Left lung (tissue), 4 donors: ENCODE measurements at regions not wholly inside any gene's neighbourhood (a gene's known extent, or its start where the extent isn't known, plus 50 kb on each side); places are given as distances from the start of the nearest gene placed in this dataset.

Source experiments
- ATAC-seq: fragments of 200-7000 bp; cut with Tn5 transposase; one replicate; pipeline ENCODE4 v1.9.1; 2020; ENCODE audit warnings: moderate library complexity
- DNase-seq, 4 donors: peaks; one replicate each; pipeline ENCODE4 v3.0.0-alpha.2; 2013 to 2020
- H3K27ac ChIP-seq, 2 donors: fragments of 200-600 bp; sonication (generic) in 1 of 2; one replicate each; pipeline versions ENCODE4 v1.5.0 to v1.8.0; 2020 to 2021
- H3K27me3 ChIP-seq, 2 donors: fragments of 200-600 bp; sonication (generic) in 1 of 2; one replicate each; pipeline versions ENCODE4 v1.5.0 to v1.8.0; 2020 to 2021
- H3K36me3 ChIP-seq, 2 donors: fragments of 200-600 bp; sonication (generic) in 1 of 2; one replicate each; pipeline versions ENCODE4 v1.5.0 to v1.8.0; 2020 to 2021
- H3K4me1 ChIP-seq, 2 donors: fragments of 200-600 bp; one replicate each; pipeline ENCODE4 v1.8.0; 2021
- H3K4me3 ChIP-seq, 2 donors: fragments of 200-600 bp; sonication (generic) in 1 of 2; one replicate each; pipeline versions ENCODE4 v1.5.0 to v1.8.0; 2020 to 2021; ENCODE audit warnings: mild to moderate bottlenecking in 1 of 2
- H3K9me3 ChIP-seq, 2 donors: fragments of 200-600 bp; sonication (generic) in 1 of 2; one replicate each; pipeline versions ENCODE4 v1.5.0 to v1.8.0; 2020 to 2021
- intact Hi-C, 2 donors: fragments of 100-400 bp; cut with DNase I; formaldehyde crosslinking; loops; one replicate each; pipeline versions ENCODE4 v1.11.2 to v1.14.2; 2022
- TF ChIP-seq, protein P1 (sequence below), 2 donors: fragments of 200-600 bp; sonication (generic) in 1 of 2; IDR thresholded peaks; one replicate each; pipeline versions ENCODE4 v1.5.0 to v1.8.0; 2021; ENCODE audit warnings: antibody characterized with exemption in 2 of 2
- donor health status: DM: no; HTN: yes; CAD: no.
- donor health status: DM: no; HTN: no; CAD: no.

DNA sequence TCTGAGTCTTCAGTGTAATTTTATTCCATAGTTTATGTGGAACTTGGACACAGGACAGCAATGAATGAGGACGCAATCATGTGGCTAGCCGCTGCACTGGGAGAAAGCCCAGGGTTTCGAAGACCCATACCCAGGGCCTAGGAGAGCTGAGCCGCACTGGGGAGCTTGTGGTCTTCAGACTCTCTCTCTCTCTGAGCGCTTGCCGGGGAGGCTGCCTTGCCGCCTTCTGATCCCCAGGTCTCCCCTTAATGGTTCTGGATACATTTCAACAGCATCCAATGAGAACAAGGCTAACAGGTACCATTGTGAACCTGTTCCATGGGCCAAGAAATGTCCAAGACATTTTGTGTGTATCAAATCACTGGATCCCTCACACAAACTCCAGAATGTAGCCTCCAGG, 383.4 kb downstream of the ICE1 start:
- Histone ChIP-seq H3K36me3 (no peaks in the 10 kb centered on the region), H3K9me3 (no peaks in the 10 kb centered on the region), H3K4me1 (no peaks in the 10 kb centered on the region), H3K4me3 (no peak overlapping the region), H3K27me3 (no peaks in the 10 kb centered on the region), H3K27ac (no peak overlapping the region)
- no peak for DNase-seq
- intact Hi-C loops, result no loop called here
- TF ChIP-seq, protein P1, sequence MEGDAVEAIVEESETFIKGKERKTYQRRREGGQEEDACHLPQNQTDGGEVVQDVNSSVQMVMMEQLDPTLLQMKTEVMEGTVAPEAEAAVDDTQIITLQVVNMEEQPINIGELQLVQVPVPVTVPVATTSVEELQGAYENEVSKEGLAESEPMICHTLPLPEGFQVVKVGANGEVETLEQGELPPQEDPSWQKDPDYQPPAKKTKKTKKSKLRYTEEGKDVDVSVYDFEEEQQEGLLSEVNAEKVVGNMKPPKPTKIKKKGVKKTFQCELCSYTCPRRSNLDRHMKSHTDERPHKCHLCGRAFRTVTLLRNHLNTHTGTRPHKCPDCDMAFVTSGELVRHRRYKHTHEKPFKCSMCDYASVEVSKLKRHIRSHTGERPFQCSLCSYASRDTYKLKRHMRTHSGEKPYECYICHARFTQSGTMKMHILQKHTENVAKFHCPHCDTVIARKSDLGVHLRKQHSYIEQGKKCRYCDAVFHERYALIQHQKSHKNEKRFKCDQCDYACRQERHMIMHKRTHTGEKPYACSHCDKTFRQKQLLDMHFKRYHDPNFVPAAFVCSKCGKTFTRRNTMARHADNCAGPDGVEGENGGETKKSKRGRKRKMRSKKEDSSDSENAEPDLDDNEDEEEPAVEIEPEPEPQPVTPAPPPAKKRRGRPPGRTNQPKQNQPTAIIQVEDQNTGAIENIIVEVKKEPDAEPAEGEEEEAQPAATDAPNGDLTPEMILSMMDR (IDR thresholded peaks at IDR 0.05), result no peak
- no peak for ATAC-seq

DNA sequence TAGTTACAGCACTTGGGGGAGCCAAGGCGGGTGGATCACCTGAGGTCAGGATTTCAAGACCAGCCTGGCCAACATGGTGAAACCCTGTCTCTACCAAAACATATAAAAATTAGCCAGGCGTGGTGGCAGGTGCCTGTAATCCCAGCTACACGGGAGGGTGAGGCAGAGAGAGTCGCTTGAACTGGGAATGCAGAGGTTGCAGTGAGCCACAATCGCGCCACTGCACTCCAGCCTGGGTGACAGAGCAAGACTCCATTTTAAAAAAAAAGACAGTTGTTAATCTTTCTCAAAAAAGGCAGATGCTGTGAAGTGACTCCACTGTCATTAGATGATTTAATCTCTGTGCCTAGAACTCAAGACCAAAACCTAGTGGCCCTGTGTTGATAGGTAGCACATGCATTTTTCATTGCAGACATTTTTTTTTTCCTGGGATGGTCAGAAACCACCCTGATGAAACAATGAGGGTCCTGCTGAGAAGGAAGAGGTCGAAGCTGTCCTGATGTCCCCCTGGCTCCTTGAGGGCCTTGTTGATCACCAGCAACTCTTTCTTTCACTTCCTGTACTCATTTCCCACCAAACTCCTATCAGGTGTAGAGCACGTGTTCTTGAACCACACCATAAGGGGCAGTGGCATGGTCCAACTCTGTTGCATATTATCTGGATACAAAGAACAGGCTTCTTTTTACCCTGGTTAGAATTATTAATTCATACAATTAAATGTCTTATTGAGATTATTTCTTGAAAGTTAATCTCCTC, 382.2 kb downstream of the ICE1 start:
- Histone ChIP-seq H3K9me3 (no peaks in the 10 kb centered on the region), H3K4me3 (no peak overlapping the region), H3K36me3 (no peaks in the 10 kb centered on the region), H3K4me1 (no peaks in the 10 kb centered on the region), H3K27ac (no peak overlapping the region), H3K27me3 (no peaks in the 10 kb centered on the region)
- TF ChIP-seq, protein P1 (IDR thresholded peaks at IDR 0.05), result no peak
- intact Hi-C loops, result no loop called here
- ATAC-seq (no peak), DNase-seq (no peak)

DNA sequence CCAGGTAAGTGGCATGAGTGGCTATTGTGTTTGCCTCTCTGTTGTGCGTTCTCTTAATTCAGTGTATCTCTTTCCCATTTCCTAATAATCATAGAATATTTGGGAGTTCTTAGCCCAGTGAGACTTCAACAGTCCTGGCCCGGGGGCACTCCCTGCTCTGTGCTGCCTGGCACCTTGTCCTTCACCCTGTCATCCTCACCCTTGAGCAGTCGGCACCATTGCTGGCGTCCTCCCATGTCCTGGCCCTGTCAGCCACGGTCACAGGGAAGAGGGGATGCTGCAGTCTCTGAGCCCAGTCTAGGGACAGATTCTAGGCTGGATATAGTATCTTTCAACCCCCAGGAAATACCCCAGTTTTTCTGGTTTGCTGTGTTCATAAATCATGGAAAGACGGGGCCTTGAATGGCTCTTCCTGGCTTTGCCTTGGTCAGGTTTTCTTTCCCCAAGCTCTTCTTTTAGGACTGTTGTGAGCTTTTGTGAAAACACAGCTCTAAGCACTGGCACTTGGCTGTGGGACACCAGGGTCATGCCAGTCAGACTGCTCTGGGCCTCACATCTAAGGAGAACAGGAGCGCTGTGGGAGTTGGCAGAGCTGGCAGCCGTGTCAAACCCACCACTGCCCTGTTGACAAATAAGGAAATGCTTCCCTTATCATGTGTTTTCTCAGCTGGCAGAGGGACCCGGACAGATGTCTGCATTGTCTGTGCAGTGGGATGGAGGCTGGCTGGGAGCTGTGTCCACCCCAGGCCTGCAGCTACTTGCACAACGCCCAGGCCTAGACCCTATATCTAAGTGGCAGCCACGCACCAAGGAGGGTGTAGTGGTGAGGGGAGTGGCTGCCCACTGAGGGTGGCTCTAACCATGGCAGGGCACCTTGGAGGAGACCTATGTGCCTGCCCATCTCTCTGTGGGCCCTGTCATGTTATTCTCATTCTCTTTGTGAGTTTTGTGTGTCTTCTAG, 378.6 kb downstream of the ICE1 start:
- Histone ChIP-seq H3K4me1 (no peaks in the 10 kb centered on the region), H3K36me3 (no peaks in the 10 kb centered on the region), H3K4me3 (no peak overlapping the region), H3K27ac (no peak overlapping the region), H3K9me3 (no peaks in the 10 kb centered on the region), H3K27me3 (no peaks in the 10 kb centered on the region)
- TF ChIP-seq, protein P1 (IDR thresholded peaks at IDR 0.05), result no peak
- intact Hi-C loops, result no loop called here
- DNase-seq (no peak), ATAC-seq (no peak)

DNA sequence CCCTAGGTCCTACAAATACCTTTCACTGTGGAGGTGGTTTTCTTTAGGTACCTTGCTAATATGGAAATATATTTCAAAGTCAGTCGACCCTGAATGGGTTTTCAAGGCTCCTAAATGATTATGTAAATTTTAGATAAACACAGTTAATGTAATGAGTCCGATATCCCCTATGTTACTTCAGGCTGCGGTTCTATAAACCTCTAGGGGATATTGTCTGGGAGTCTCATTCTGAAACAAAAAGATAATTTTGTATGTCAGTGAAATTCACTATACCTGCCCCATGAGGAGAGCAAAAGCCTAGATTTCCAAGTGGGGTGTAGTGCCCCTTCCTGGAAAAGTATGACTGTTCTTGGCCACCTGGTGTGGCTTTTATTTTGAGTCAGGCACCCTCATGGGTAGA, 377.3 kb downstream of the ICE1 start:
- no peaks in the 10 kb centered on the region for H3K9me3 ChIP-seq
- no peaks in the 10 kb centered on the region for H3K4me1 ChIP-seq
- H3K36me3 ChIP-seq, result no peaks in the 10 kb centered on the region
- TF ChIP-seq, protein P1 (IDR thresholded peaks at IDR 0.05), result no peak
- H3K27ac ChIP-seq, result no peak overlapping the region
- ATAC-seq (no peak), DNase-seq (no peak)
- intact Hi-C loops, result no loop called here
- no peak overlapping the region for H3K4me3 ChIP-seq
- H3K27me3 ChIP-seq, result no peaks in the 10 kb centered on the region

DNA sequence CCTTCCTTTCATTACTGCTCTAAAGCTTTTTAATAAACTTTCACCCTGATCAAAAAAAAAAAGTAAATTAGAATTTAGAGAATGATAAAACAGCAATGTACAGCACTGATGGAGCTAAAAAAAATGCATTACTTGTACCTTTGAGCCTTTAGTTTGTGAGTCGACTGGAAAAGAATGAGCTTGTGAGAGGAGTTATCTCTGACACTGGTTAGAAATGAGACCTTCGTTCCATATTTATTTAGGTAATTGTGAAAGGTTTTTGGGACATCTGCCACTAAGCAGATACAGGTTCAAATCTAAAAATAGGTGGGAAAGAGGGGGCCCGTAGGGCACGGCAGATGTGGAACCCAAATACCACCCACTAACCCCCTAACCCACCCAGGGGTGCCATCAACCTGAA, 376.8 kb downstream of the ICE1 start:
- DNase-seq (no peak), ATAC-seq (no peak)
- TF ChIP-seq, protein P1 (IDR thresholded peaks at IDR 0.05), result no peak
- Histone ChIP-seq H3K4me3 (no peak overlapping the region), H3K36me3 (no peaks in the 10 kb centered on the region), H3K4me1 (no peaks in the 10 kb centered on the region), H3K9me3 (no peaks in the 10 kb centered on the region), H3K27me3 (no peaks in the 10 kb centered on the region), H3K27ac (no peak overlapping the region)
- intact Hi-C loops, result no loop called here
